ENCODE measurements at regions not wholly inside any gene's neighbourhood (a gene's known extent, or its start where the extent isn't known, plus 50 kb on each side); places are given as distances from the start of the nearest gene placed in this dataset.
A peak's percentile ranks its signal among the peaks of the same experiment; 100 is the strongest.
"Not testable (repeated sequence)": the region's sequence is repeated elsewhere in the genome, so short reads cannot be mapped to it uniquely, and the experiment has no call there.

DNA sequence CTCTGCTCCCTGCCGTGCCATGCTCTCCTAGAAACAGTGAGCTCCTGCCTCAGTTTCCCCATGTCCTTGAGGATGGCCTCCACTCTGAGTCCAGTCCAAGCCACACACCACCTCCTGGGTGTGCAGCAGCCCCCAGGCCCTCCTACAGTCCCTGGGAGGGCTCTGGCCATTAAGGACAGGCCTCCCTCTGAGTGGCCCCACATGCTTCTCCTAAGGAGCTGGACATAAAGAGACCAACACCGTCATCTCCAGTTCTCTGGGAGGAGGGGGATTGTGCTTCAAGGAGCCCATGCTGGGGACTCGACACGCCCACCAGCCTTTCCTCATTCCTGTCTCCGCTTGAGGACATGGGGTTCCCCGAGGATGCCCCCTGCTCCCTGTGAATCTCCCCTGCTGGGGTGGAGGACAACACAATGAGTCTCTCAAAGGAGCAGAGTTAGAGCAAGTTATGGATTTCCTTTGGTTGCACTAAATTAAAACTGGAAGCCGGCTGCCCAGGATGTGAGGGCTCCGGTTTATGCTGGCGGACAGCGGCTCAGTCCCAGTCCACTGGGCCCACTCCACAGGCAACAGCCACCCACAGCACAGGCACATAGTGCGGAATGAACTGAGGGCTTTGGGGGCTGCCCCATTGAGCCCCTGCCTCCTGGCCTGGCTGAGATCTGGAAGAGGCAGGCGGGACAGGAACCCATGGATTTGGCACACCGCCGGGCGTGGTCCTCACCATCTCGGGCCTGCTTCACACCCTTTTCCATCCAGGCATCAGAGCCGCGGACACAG lies 165.6 kb upstream of the IQSEC1 start:
- intact Hi-C loops (cut with micrococcal nuclease), result no loop called here

GRCh38 chr3:13237776-13238490 lies 164.7 kb upstream of the IQSEC1 start:
- peaks cover 27% of the 10 kb centered on the region for H3K27me3 Mint-ChIP-seq
- no peak overlapping the region for H3K27ac Mint-ChIP-seq
- H3K4me3 Mint-ChIP-seq, result no peak overlapping the region
- intact Hi-C loops (cut with micrococcal nuclease), result no loop called here
- peaks cover 27% of the 10 kb centered on the region for H3K4me1 Mint-ChIP-seq (ENCODE audit: low read depth)
- no peaks in the 10 kb centered on the region for H3K9me3 Mint-ChIP-seq
- no peaks in the 10 kb centered on the region for H3K36me3 Mint-ChIP-seq (ENCODE audit: low read depth)

More for the DNA sequence above, 165.6 kb upstream of the IQSEC1 start:
- H3K27me3 Mint-ChIP-seq, result peaks cover 23% of the 10 kb centered on the region
- no peaks in the 10 kb centered on the region for H3K36me3 Mint-ChIP-seq (ENCODE audit: low read depth)
- no peaks in the 10 kb centered on the region for H3K9me3 Mint-ChIP-seq
- no peak overlapping the region for H3K27ac Mint-ChIP-seq
- H3K4me3 Mint-ChIP-seq, result no peak overlapping the region
- peaks cover 20% of the 10 kb centered on the region for H3K4me1 Mint-ChIP-seq (ENCODE audit: low read depth)

- H3K4me1 Mint-ChIP-seq (ENCODE audit: low read depth), result peaks cover 27% of the 10 kb centered on the region
- H3K4me3 Mint-ChIP-seq, result no peak overlapping the region
- no peaks in the 10 kb centered on the region for H3K9me3 Mint-ChIP-seq
- intact Hi-C loops (cut with micrococcal nuclease), result no loop called here
- no peaks in the 10 kb centered on the region for H3K36me3 Mint-ChIP-seq (ENCODE audit: low read depth)
- H3K27me3 Mint-ChIP-seq, result peaks cover 31% of the 10 kb centered on the region
- no peak overlapping the region for H3K27ac Mint-ChIP-seq
These were observed 163.4 kb upstream of the IQSEC1 start for GRCh38 chr3:13236557-13237173.

DNA sequence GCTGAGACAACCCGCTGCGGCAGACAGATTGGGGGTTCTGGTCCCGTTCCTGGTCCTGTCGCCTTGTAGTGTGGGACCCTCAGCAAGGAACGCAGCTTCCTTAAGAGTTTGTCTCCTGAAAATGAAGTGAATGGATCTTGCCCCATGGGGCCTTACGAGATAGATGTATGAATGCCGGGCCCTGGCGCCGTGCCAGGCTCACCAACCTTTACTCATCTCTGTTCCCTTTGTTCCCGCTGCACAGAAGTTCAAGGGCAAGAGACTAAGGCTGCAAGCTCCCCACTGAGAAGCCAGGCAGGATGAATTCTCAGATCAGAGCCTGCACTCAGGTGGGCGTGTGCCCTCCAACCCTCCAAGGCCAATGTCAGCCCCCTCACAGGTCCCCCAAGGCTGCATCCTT lies 162.7 kb upstream of the IQSEC1 start:
- no peak overlapping the region for H3K27ac Mint-ChIP-seq
- H3K4me1 Mint-ChIP-seq (ENCODE audit: low read depth), result peaks cover 27% of the 10 kb centered on the region
- no peak overlapping the region for H3K4me3 Mint-ChIP-seq
- H3K27me3 Mint-ChIP-seq, result peaks cover 29% of the 10 kb centered on the region
- H3K36me3 Mint-ChIP-seq (ENCODE audit: low read depth), result no peaks in the 10 kb centered on the region
- no peaks in the 10 kb centered on the region for H3K9me3 Mint-ChIP-seq
- intact Hi-C loops (cut with micrococcal nuclease), result no loop called here

GRCh38 chr3:13235079-13235478 lies 161.8 kb upstream of the IQSEC1 start:
- Mint-ChIP-seq H3K4me1 (ENCODE audit: low read depth) (peaks cover 27% of the 10 kb centered on the region), H3K4me3 (no peak overlapping the region), H3K36me3 (ENCODE audit: low read depth) (no peaks in the 10 kb centered on the region), H3K27me3 (peaks cover 28% of the 10 kb centered on the region), H3K9me3 (no peaks in the 10 kb centered on the region), H3K27ac (no peak overlapping the region)
- intact Hi-C loops (cut with micrococcal nuclease), result no loop called here

DNA sequence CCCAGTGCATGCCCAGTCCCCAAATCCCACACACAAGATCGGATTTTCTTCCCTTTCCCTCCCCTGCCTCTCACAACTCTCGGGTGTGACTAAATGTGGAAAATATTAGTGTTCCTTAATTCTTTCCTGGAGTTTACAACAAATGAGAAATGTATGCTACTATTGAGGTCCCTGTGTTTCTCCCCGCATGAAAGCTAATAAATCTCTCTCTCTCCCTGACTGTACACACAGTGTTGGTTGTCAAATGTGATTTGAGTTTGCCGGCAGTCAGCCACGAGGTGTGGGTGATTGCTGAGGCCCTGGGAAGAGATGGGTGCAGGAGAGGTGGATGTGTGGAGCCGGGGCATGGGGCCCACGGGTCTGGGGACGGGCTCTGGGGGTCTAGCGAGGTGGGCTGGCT lies 161.4 kb upstream of the IQSEC1 start:
- Mint-ChIP-seq H3K4me1 (ENCODE audit: low read depth) (peaks cover 27% of the 10 kb centered on the region), H3K4me3 (no peak overlapping the region), H3K9me3 (no peaks in the 10 kb centered on the region), H3K36me3 (ENCODE audit: low read depth) (no peaks in the 10 kb centered on the region), H3K27ac (no peak overlapping the region), H3K27me3 (peaks cover 28% of the 10 kb centered on the region)
- intact Hi-C loops (cut with micrococcal nuclease), result no loop called here

DNA sequence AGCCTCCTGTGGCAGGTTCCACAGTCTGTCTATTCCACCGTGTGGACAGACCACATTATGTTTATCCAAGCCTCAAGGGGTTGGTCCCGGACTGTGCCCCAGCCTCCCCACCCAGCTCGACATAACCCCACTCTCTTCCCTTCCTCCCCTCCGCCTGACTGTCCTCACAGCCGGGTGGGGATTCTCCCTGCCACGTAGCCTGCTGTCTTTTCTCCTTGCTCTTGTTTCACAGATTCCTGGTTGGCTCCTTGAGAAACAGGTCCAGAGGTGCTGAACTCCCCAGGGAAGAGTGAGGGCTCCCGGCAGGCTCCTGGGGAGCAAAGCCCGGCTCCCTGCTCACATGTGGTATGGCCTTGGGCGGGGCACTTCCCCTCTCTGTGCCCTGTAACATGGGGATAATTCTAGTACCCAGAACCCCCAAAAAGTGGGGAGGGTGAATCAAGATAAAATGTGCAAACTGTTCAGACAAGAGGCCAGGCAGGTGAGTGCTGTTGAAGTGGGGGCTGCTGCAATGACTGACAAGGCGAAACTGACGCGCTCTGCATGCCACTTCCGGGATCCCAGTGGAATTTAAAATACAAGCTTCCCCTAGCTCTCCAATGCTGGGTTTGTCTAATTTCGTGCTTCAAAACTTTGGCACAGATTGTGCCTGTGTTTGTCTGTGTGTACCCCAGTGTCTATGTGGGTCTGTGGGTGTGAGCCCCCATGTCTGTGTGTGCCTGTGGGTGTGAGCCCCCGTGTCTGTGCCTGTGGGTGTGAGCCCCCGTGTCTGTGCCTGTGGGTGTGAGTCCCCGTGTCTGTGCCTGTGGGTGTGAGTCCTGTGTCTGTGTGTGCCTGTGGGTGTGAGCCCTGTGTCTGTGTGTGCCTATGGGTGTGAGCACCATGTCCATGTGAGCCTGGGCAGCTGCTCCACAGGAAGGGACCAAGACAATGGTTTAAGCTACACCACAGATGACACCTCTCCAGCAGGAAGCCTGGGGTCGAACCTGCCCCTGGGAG lies 160.6 kb upstream of the IQSEC1 start:
- no peaks in the 10 kb centered on the region for H3K36me3 Mint-ChIP-seq (ENCODE audit: low read depth)
- H3K9me3 Mint-ChIP-seq, result no peaks in the 10 kb centered on the region
- intact Hi-C loops (cut with micrococcal nuclease), result no loop called here
- peak overlapping the region; percentile 10 for H3K27ac Mint-ChIP-seq
- H3K27me3 Mint-ChIP-seq, result peaks cover 28% of the 10 kb centered on the region
- peaks cover 27% of the 10 kb centered on the region for H3K4me1 Mint-ChIP-seq (ENCODE audit: low read depth)
- peak overlapping the region; percentile 2 for H3K4me3 Mint-ChIP-seq

- intact Hi-C loops (cut with micrococcal nuclease), result no loop called here
- H3K27ac Mint-ChIP-seq, result no peak overlapping the region
- peaks cover 28% of the 10 kb centered on the region for H3K27me3 Mint-ChIP-seq
- H3K4me1 Mint-ChIP-seq (ENCODE audit: low read depth), result peaks cover 36% of the 10 kb centered on the region
- no peaks in the 10 kb centered on the region for H3K9me3 Mint-ChIP-seq
- no peak overlapping the region for H3K4me3 Mint-ChIP-seq
- H3K36me3 Mint-ChIP-seq (ENCODE audit: low read depth), result no peaks in the 10 kb centered on the region
These were observed 158.8 kb upstream of the IQSEC1 start for GRCh38 chr3:13231781-13232666.

DNA sequence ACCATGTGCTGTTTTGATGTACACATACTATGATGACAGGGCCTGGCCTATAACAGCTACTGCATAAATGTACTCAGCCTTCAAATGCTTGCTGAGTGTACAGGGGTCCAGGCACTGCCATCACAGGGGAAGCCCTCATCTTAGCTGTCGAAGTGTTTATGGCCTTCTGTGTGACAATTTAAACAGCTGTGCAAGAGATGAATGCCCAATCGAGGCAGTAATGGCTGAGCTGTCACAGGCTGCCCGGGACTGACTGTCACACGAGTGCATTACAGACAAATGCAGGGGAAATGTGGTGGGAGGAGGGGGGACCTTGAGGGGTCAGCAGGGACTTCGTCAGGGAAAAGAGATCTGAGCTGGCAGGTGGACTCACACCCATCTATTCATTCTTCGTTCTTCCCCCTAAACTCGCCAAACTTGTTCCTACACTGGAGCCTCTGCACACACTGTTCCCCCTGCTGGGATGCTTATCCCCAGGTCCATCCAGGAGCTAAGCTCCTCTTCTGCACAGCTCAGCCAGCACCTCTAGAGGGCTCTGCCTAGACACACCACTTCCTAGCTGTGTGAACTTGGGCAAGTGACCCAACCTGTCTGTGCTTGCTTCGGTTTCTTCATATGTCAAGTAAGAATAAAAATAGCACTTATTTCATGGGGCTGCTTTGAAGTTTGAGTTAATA lies 156.2 kb upstream of the IQSEC1 start:
- H3K4me1 Mint-ChIP-seq (ENCODE audit: low read depth), result peaks cover 22% of the 10 kb centered on the region
- H3K9me3 Mint-ChIP-seq, result no peaks in the 10 kb centered on the region
- intact Hi-C loops (cut with micrococcal nuclease), result no loop called here
- H3K4me3 Mint-ChIP-seq, result no peak overlapping the region
- H3K27ac Mint-ChIP-seq, result no peak overlapping the region
- H3K27me3 Mint-ChIP-seq, result peaks cover 19% of the 10 kb centered on the region
- no peaks in the 10 kb centered on the region for H3K36me3 Mint-ChIP-seq (ENCODE audit: low read depth)

DNA sequence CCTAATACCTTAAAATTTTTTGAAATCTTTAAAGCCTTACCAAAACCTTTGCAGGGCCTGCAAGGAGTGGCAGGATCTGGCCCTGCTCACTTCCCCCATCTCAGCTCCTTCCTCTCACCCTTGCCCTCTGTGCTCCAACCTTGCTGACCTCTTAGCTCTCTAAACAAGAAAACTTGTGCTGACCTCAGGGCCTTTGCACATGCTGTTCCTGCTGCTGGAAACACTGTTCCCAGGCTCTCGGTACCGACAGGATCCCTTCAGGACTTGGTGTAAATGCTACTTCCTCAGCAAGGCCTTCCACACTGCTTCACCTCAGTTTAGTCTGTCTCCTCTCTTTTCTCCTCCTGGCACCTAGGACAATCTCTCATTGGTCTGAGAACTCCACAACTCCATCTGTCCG lies 155.4 kb upstream of the IQSEC1 start:
- intact Hi-C loops (cut with micrococcal nuclease), result no loop called here
- Mint-ChIP-seq H3K27me3 (peaks cover 14% of the 10 kb centered on the region), H3K4me1 (ENCODE audit: low read depth) (peaks cover 19% of the 10 kb centered on the region), H3K4me3 (no peak overlapping the region), H3K9me3 (no peaks in the 10 kb centered on the region), H3K36me3 (ENCODE audit: low read depth) (no peaks in the 10 kb centered on the region), H3K27ac (no peak overlapping the region)

GRCh38 chr3:13228169-13228568 lies 154.9 kb upstream of the IQSEC1 start:
- intact Hi-C loops (cut with micrococcal nuclease); H3K9me3 Mint-ChIP-seq; H3K27ac Mint-ChIP-seq; H3K4me3 Mint-ChIP-seq; H3K36me3 Mint-ChIP-seq (ENCODE audit: low read depth): not testable (repeated sequence)
- H3K27me3 Mint-ChIP-seq, result peaks cover 14% of the 10 kb centered on the region
- peaks cover 19% of the 10 kb centered on the region for H3K4me1 Mint-ChIP-seq (ENCODE audit: low read depth)

DNA sequence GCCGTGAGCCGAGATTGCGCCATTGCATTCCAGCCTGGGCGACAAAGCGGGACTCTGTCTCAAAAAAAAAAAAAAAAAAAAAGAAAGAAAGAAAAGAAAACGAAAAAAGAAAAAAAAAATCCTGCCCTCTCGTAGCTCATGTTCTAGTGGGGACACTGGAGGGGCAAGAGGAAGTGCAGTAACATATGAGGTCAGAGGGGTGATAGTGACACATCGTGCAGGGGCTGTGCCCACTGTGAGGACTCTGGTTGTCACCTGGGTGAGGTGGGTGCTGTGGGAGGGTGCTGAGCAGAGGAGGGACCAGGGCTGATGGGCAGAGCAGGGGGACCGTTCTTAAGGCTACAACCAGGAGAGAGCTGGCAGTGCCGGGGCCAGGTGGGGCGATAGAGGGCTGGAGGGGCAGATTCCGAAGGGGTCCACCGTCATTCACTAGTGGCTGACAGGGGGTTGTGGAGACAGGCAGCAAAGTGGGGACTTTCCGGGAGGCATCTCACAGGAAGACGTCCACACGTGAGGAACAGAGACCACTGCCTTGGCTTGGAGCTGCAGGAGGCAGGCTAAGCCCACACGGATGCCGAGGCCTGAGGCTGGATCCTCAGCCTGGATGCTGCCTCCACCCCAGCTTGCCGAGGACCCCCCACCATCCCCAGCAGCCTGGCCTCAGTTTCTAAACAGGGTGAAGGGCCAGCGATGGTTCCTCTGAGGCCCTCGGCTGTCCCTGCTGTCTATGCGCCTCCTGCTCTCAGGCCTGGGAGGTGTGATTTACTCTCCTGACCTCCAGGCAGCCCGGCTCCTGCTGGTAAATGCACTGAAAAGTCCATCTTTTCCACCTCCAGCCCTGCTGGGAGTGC lies 154.3 kb upstream of the IQSEC1 start:
- intact Hi-C loops (cut with micrococcal nuclease), result no loop called here
- peaks cover 19% of the 10 kb centered on the region for H3K4me1 Mint-ChIP-seq (ENCODE audit: low read depth)
- H3K27ac Mint-ChIP-seq, result no peak overlapping the region
- no peak overlapping the region for H3K4me3 Mint-ChIP-seq
- H3K27me3 Mint-ChIP-seq, result peaks cover 11% of the 10 kb centered on the region
- H3K36me3 Mint-ChIP-seq (ENCODE audit: low read depth), result no peaks in the 10 kb centered on the region
- no peaks in the 10 kb centered on the region for H3K9me3 Mint-ChIP-seq
